Osteoblast (primary cell): ENCODE measurements at regions not wholly inside any gene's neighbourhood (a gene's known extent, or its start where the extent isn't known, plus 50 kb on each side); places are given as distances from the start of the nearest gene placed in this dataset.
"Not testable (repeated sequence)": the region's sequence is repeated elsewhere in the genome, so short reads cannot be mapped to it uniquely, and the experiment has no call there.

Experiments used
- DNase-seq: peaks from one replicate; pipeline ENCODE4 v3.0.0; 2011; ENCODE audit warnings: low spot score, mixed read lengths; ENCODE audit not compliant: insufficient read length; ENCODE audit errors: missing footprints
- H2AFZ ChIP-seq: 2 replicates; pipeline ENCODE4 v1.6.0; 2011; ENCODE audit warnings: mild to moderate bottlenecking, low read length
- H3K27ac ChIP-seq: 2 replicates; pipeline ENCODE4 v1.5.1; 2011; ENCODE audit warnings: mild to moderate bottlenecking, low read depth, low read length, moderate library complexity
- H3K27me3 ChIP-seq: 2 replicates; pipeline ENCODE4 v1.6.0; 2012; ENCODE audit warnings: mild to moderate bottlenecking, control low read depth, inconsistent platforms, low read length, moderate library complexity; ENCODE audit not compliant: insufficient read depth
- H3K36me3 ChIP-seq: 2 replicates; pipeline ENCODE4 v1.5.1; 2011; ENCODE audit warnings: mild to moderate bottlenecking, low read length, control low read depth, moderate library complexity; ENCODE audit not compliant: insufficient read depth
- H3K4me1 ChIP-seq: 2 replicates; pipeline ENCODE4 v1.5.1; 2011; ENCODE audit warnings: mild to moderate bottlenecking, low read length, control low read depth, moderate library complexity; ENCODE audit not compliant: insufficient read depth
- H3K4me2 ChIP-seq: 2 replicates; pipeline ENCODE4 v1.6.0; 2011; ENCODE audit warnings: mild to moderate bottlenecking, low read length; ENCODE audit not compliant: insufficient read depth
- H3K4me3 ChIP-seq: fragments of 200-600 bp; sonication (generic); 3 replicates; pipeline ENCODE4 v1.5.1; 2012; ENCODE audit warnings: mild to moderate bottlenecking, low read length, inconsistent platforms; ENCODE audit not compliant: insufficient read depth
- H3K79me2 ChIP-seq: 2 replicates; pipeline ENCODE4 v1.6.0; 2012; ENCODE audit warnings: mild to moderate bottlenecking, low read length, control low read depth, inconsistent platforms; ENCODE audit not compliant: insufficient read depth
- H3K9me3 ChIP-seq: 2 replicates; pipeline ENCODE4 v1.5.1; 2011; ENCODE audit warnings: low read depth, low read length, control low read depth
- H4K20me1 ChIP-seq: 2 replicates; pipeline ENCODE4 v1.6.0; 2012; ENCODE audit warnings: mild to moderate bottlenecking, low read length, control low read depth; ENCODE audit not compliant: insufficient read depth
- TF ChIP-seq, protein P1 (sequence below): IDR thresholded peaks from 2 replicates; pipeline ENCODE4 v1.5.1; 2011; ENCODE audit warnings: mild to moderate bottlenecking, low read depth, low read length, moderate library complexity; ENCODE audit errors: extremely low read depth

DNA sequence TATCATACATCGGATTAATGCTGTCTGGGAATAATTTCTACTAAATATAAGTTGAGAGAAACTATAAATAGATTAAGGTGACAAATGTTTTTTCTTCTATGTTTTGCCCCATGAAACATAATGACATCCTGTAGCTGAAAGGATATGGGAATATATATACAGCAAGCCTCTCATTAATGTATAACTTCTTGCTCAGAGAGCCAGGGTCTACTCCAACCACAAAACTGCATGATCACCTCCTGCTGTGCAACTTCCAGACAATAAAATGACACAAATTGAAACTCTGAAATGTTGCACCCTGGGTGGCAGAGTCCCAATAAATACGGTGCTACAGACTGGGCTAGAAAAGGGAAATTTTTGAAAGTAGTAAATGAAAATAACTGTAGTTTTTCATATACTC, 571.9 kb upstream of the CBLB start:
- no peak for DNase-seq
- Histone ChIP-seq H3K4me3 (no peak overlapping the region), H3K27ac (no peak overlapping the region), H3K79me2 (no peaks in the 10 kb centered on the region), H4K20me1 (no peaks in the 10 kb centered on the region), H3K4me2 (no peak overlapping the region), H3K9me3 (no peaks in the 10 kb centered on the region), H3K36me3 (no peaks in the 10 kb centered on the region), H2AFZ (no peak overlapping the region), H3K4me1 (no peaks in the 10 kb centered on the region), H3K27me3 (no peaks in the 10 kb centered on the region)
- TF ChIP-seq, protein P1, sequence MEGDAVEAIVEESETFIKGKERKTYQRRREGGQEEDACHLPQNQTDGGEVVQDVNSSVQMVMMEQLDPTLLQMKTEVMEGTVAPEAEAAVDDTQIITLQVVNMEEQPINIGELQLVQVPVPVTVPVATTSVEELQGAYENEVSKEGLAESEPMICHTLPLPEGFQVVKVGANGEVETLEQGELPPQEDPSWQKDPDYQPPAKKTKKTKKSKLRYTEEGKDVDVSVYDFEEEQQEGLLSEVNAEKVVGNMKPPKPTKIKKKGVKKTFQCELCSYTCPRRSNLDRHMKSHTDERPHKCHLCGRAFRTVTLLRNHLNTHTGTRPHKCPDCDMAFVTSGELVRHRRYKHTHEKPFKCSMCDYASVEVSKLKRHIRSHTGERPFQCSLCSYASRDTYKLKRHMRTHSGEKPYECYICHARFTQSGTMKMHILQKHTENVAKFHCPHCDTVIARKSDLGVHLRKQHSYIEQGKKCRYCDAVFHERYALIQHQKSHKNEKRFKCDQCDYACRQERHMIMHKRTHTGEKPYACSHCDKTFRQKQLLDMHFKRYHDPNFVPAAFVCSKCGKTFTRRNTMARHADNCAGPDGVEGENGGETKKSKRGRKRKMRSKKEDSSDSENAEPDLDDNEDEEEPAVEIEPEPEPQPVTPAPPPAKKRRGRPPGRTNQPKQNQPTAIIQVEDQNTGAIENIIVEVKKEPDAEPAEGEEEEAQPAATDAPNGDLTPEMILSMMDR = no peak

DNA sequence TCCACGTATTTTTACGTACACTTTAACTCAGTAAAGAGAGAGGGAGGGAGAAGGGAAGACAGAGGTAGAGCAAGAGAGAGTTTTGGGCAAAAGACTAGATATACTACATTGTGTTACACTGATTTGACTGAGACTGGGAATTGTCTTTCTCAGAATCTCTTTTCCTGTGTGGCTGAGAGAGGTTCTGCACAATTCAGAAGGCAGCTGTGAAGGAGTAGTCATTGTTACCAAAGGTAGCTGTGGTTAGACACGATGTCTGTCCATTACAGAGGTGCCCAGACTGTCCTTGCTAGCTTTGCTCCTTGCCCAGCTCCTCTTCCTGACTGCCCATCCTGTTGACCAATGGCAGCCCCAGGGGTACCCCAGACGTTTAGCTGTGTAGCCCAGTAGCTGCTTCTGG, 577.5 kb upstream of the CBLB start:
- H4K20me1 ChIP-seq = no peaks in the 10 kb centered on the region
- no peaks in the 10 kb centered on the region for H3K79me2 ChIP-seq
- no peaks in the 10 kb centered on the region for H3K9me3 ChIP-seq
- no peak overlapping the region for H2AFZ ChIP-seq
- no peak overlapping the region for H3K27ac ChIP-seq
- no peaks in the 10 kb centered on the region for H3K36me3 ChIP-seq
- TF ChIP-seq, protein P1 = no peak
- no peak for DNase-seq
- H3K4me1 ChIP-seq = no peaks in the 10 kb centered on the region
- H3K4me3 ChIP-seq = no peak overlapping the region
- no peak overlapping the region for H3K4me2 ChIP-seq
- no peaks in the 10 kb centered on the region for H3K27me3 ChIP-seq

DNA sequence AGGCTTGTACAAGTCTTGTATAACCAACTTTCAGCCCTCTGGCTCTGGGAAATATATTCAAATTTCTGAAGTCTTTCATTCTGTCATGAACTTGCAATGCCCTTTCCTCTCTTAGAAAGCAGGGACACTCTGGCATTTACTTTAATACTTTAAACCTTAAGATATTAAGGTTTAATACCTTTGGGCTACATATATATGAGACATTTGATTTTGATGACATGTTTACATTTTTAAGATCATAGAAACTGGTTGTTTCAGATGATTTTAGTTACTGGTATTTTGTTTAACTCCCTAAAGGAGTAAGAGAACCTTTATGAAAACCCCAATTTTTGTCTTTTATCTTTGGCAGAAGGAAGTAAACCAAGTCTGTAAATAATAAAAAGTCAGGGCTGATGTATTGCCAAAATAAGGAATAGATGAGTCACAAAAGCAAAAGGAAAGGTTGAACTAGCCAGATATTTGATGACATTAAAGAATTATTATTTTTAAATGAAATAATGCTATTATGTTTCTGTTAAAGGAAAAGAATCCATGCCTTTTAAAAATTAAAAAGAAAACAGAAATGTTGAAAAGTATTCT, 579.0 kb upstream of the CBLB start:
- Histone ChIP-seq H3K4me3 (no peak overlapping the region), H3K27ac (no peak overlapping the region), H3K4me2 (no peak overlapping the region), H3K9me3 (no peaks in the 10 kb centered on the region), H2AFZ (no peak overlapping the region), H3K4me1 (no peaks in the 10 kb centered on the region), H3K27me3 (no peaks in the 10 kb centered on the region), H3K36me3 (no peaks in the 10 kb centered on the region), H3K79me2 (no peaks in the 10 kb centered on the region), H4K20me1 (no peaks in the 10 kb centered on the region)
- TF ChIP-seq, protein P1 = no peak
- DNase-seq = no peak

DNA sequence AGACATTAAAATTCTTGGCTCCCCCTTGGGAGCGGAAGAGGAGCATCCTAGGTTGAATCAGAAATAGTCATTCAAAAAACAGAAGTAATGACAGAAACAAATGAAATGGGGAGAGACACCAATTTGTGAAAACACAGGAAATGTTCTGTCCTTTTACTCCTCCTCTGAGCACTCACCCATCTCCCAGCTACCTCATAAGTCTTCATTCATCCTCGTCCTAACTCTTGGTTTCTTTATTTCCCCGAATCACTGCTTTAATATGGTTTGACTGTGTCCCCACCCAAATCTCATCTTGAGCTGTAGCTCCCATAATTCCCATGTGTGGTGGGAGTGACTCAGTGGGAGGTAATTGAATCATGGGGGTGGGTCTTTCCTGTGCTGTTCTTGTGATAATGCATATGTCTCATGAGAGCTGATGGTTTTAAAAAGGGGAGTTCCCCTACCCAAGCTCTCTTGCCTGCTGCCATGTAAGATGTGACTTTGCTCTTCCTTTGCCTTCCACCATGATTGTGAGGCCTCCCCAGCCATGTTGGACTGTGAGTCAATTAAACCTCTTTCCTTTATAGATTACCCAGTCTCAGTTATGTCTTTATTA, 579.7 kb upstream of the CBLB start:
- not testable (repeated sequence) for H3K4me1 ChIP-seq, H3K79me2 ChIP-seq, H3K4me2 ChIP-seq, H3K27me3 ChIP-seq, H3K27ac ChIP-seq, H2AFZ ChIP-seq, DNase-seq, H3K4me3 ChIP-seq, H4K20me1 ChIP-seq, H3K9me3 ChIP-seq, H3K36me3 ChIP-seq
